Karpas-422 (cell line): ENCODE measurements at regions not wholly inside any gene's neighbourhood (a gene's known extent, or its start where the extent isn't known, plus 50 kb on each side); places are given as distances from the start of the nearest gene placed in this dataset.

Experiments used
- DNase-seq: peaks from one replicate; pipeline ENCODE4 v3.0.0-alpha.2; 2015
- H2AFZ ChIP-seq: fragments of 200-600 bp; sonication (generic); 2 replicates; pipeline ENCODE4 v1.6.1; 2014; ENCODE audit warnings: antibody characterized with exemption, low read length, mixed read lengths
- H3K27ac ChIP-seq: fragments of 200-600 bp; sonication (generic); 2 replicates; pipeline ENCODE4 v1.5.1; 2014; ENCODE audit warnings: mild to moderate bottlenecking, low read length, moderate library complexity
- H3K27me3 ChIP-seq: fragments of 200-600 bp; sonication (generic); 2 replicates; pipeline ENCODE4 v1.6.1; 2014; ENCODE audit warnings: low read length, mixed read lengths
- H3K36me3 ChIP-seq: fragments of 200-600 bp; sonication (generic); 2 replicates; pipeline ENCODE4 v1.6.1; 2014; ENCODE audit warnings: low read length, mixed read lengths; ENCODE audit not compliant: insufficient read depth
- H3K4me1 ChIP-seq: fragments of 200-600 bp; sonication (generic); 2 replicates; pipeline ENCODE4 v1.6.1; 2014; ENCODE audit warnings: mild to moderate bottlenecking, low read length, mixed read lengths
- H3K4me2 ChIP-seq: fragments of 200-600 bp; sonication (generic); 2 replicates; pipeline ENCODE4 v1.6.1; 2014; ENCODE audit warnings: low read length, low read depth, mild to moderate bottlenecking; ENCODE audit not compliant: poor library complexity, severe bottlenecking
- H3K4me3 ChIP-seq: fragments of 200-600 bp; sonication (generic); 2 replicates; pipeline ENCODE4 v1.5.1; 2014; ENCODE audit warnings: mild to moderate bottlenecking, antibody characterized with exemption, low read length, mixed read lengths
- H3K79me2 ChIP-seq: fragments of 200-600 bp; sonication (generic); 2 replicates; pipeline ENCODE4 v1.6.1; 2014; ENCODE audit warnings: mild to moderate bottlenecking, low read length, mixed read lengths
- H3K9ac ChIP-seq: fragments of 200-600 bp; sonication (generic); 2 replicates; pipeline ENCODE4 v1.6.0; 2014; ENCODE audit warnings: low read length
- H3K9me2 ChIP-seq: fragments of 200-600 bp; sonication (generic), shearing (Covaris generic); replicated peaks from 2 replicates; pipeline ENCODE4 v1.6.0; 2014; ENCODE audit warnings: mild to moderate bottlenecking, low read length, moderate library complexity; ENCODE audit not compliant: insufficient read depth
- H3K9me3 ChIP-seq: fragments of 300-700, 200-600 bp; sonication (generic); 2 replicates; pipeline ENCODE4 v1.6.1; 2014; ENCODE audit warnings: low read length, mixed read lengths
- H4K20me1 ChIP-seq: fragments of 200-600 bp; sonication (generic); 2 replicates; pipeline ENCODE4 v1.6.1; 2014; ENCODE audit warnings: mild to moderate bottlenecking, antibody characterized with exemption, low read length, low read depth; ENCODE audit not compliant: insufficient read depth

DNA sequence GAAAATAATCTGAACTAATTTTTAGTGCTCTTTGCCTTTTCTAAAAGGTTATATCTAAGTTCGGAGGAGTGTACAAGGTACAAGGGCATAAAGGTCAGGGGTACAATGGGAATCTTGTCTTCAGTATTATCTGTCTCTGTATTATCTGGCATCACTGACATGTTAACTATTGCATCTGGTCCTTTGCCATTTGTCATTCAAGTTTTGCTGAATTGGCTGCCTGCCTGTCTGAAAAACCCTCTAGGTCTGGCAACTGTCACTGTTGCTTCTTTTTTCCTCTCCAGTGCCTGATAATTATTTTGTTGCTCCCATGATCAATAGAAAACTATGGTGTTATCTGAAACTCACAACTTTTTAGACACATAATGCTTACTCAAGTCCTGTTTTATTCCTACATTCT lies 112.5 kb upstream of the STK26 start:
- Histone ChIP-seq H3K9me2 (no peaks in the 10 kb centered on the region), H3K4me3 (no peak overlapping the region), H3K27ac (no peak overlapping the region), H4K20me1 (no peaks in the 10 kb centered on the region), H3K36me3 (no peaks in the 10 kb centered on the region), H3K79me2 (no peaks in the 10 kb centered on the region), H3K9me3 (no peaks in the 10 kb centered on the region), H3K9ac (no peak overlapping the region), H3K4me1 (no peaks in the 10 kb centered on the region), H2AFZ (no peak overlapping the region), H3K27me3 (no peaks in the 10 kb centered on the region), H3K4me2 (no peak overlapping the region)
- no peak for DNase-seq

GRCh38 chrX:131915488-131915887 lies 107.6 kb upstream of the STK26 start:
- Histone ChIP-seq H3K9me3 (no peaks in the 10 kb centered on the region), H2AFZ (no peak overlapping the region), H3K4me1 (no peaks in the 10 kb centered on the region), H3K79me2 (no peaks in the 10 kb centered on the region), H3K4me3 (no peak overlapping the region), H4K20me1 (no peaks in the 10 kb centered on the region), H3K36me3 (no peaks in the 10 kb centered on the region), H3K4me2 (no peak overlapping the region), H3K9ac (no peak overlapping the region), H3K27me3 (no peaks in the 10 kb centered on the region), H3K27ac (no peak overlapping the region), H3K9me2 (no peaks in the 10 kb centered on the region)
- DNase-seq = no peak

DNA sequence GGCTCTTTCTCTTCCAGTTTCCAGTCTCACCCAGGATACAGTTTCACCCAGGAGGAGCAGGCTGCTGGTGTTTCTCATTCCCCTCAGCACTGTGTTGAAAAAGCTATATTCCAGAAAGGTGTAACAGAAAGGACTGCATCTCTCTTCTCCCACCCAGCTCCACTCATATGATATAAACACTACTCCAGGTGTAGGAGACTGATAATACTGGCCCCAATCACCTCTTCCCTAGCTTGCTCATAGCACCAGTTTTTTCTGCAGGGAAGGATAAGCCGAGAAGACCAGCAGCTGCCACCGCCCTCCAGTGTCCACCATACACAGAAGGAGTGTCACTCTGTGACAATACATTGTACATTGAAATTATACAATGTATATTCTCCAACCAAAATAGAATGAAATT lies 105.5 kb upstream of the STK26 start:
- Histone ChIP-seq H3K4me1 (no peaks in the 10 kb centered on the region), H3K9me3 (no peaks in the 10 kb centered on the region), H4K20me1 (no peaks in the 10 kb centered on the region), H3K27ac (no peak overlapping the region), H3K79me2 (no peaks in the 10 kb centered on the region), H3K9me2 (no peaks in the 10 kb centered on the region), H3K4me2 (no peak overlapping the region), H3K36me3 (no peaks in the 10 kb centered on the region), H3K27me3 (no peaks in the 10 kb centered on the region), H2AFZ (no peak overlapping the region), H3K4me3 (no peak overlapping the region), H3K9ac (no peak overlapping the region)
- DNase-seq = no peak

DNA sequence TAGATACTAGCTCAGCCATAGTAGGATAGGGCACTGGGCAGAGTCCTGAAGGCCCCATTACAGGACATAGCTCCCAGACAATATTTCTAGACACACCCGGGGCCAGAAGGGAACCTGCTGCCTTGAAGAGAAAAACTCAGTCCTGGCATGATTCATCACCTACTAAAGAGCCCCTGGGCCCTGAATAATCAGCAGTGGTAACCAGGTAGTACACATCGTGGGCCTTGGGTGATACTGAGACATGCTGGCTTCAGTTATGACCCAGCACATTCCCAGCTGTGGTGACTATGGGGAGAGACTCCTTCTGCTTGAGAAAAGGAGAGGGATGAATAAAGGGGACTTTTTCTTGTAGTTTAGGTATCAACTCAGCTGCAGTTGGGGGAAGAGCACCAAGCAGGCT lies 104.3 kb upstream of the STK26 start:
- H3K9me2 ChIP-seq = no peaks in the 10 kb centered on the region
- H3K4me1 ChIP-seq = no peaks in the 10 kb centered on the region
- H3K27me3 ChIP-seq = no peaks in the 10 kb centered on the region
- H3K4me2 ChIP-seq = no peak overlapping the region
- H3K9ac ChIP-seq = no peak overlapping the region
- no peak overlapping the region for H3K27ac ChIP-seq
- no peak for DNase-seq
- no peak overlapping the region for H2AFZ ChIP-seq
- no peak overlapping the region for H3K4me3 ChIP-seq
- H3K36me3 ChIP-seq = no peaks in the 10 kb centered on the region
- no peaks in the 10 kb centered on the region for H3K9me3 ChIP-seq
- no peaks in the 10 kb centered on the region for H3K79me2 ChIP-seq
- no peaks in the 10 kb centered on the region for H4K20me1 ChIP-seq

- Histone ChIP-seq H3K36me3 (no peaks in the 10 kb centered on the region), H3K9me3 (no peaks in the 10 kb centered on the region), H3K27me3 (no peaks in the 10 kb centered on the region), H3K4me2 (no peak overlapping the region), H3K27ac (no peak overlapping the region), H3K79me2 (no peaks in the 10 kb centered on the region), H3K4me3 (no peak overlapping the region), H3K9me2 (no peaks in the 10 kb centered on the region), H3K9ac (no peak overlapping the region), H3K4me1 (no peaks in the 10 kb centered on the region), H4K20me1 (no peaks in the 10 kb centered on the region), H2AFZ (no peak overlapping the region)
- DNase-seq = no peak
Measured at GRCh38 chrX:131923614-131924250, 99.4 kb upstream of the STK26 start.

- Histone ChIP-seq H3K9me3 (no peaks in the 10 kb centered on the region), H3K4me2 (no peak overlapping the region)
Measured at GRCh38 chrX:131938749-131939148, 84.4 kb upstream of the STK26 start.

DNA sequence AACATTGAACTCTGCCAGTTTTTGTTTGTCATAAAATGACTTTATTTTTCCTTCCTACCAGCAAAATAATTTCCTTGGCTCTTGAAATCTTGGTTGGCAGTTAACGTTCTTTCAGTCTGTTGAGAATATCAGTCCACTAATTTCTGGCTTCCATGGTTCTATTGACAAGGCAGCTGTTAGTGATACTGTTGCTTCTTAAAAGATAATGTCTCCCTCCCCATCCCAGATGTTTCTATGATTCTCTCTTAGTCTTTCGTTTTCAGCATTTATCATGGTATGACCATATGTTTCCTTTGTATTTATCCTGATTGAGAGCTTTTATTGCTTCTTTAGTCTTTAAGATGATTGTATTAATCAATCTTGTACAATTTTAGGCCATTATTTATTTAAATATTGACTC lies 81.1 kb upstream of the STK26 start:
- no peak overlapping the region for H3K4me2 ChIP-seq
- no peaks in the 10 kb centered on the region for H3K9me3 ChIP-seq
- H3K36me3 ChIP-seq = no peaks in the 10 kb centered on the region
- no peak overlapping the region for H3K9ac ChIP-seq
- no peaks in the 10 kb centered on the region for H3K4me1 ChIP-seq
- H3K27ac ChIP-seq = no peak overlapping the region
- H3K9me2 ChIP-seq = no peaks in the 10 kb centered on the region
- H3K27me3 ChIP-seq = no peaks in the 10 kb centered on the region
- H3K79me2 ChIP-seq = no peaks in the 10 kb centered on the region
- no peak overlapping the region for H3K4me3 ChIP-seq
- H4K20me1 ChIP-seq = no peaks in the 10 kb centered on the region
- H2AFZ ChIP-seq = no peak overlapping the region
- DNase-seq = no peak

More at GRCh38 chrX:131938749-131939148, 84.4 kb upstream of the STK26 start:
- DNase-seq = no peak
- Histone ChIP-seq H3K4me1 (no peaks in the 10 kb centered on the region), H2AFZ (no peak overlapping the region), H3K36me3 (no peaks in the 10 kb centered on the region), H3K79me2 (no peaks in the 10 kb centered on the region), H4K20me1 (no peaks in the 10 kb centered on the region), H3K9ac (no peak overlapping the region), H3K9me2 (no peaks in the 10 kb centered on the region), H3K27ac (no peak overlapping the region), H3K27me3 (no peaks in the 10 kb centered on the region), H3K4me3 (no peak overlapping the region)

GRCh38 chrX:131944936-131945902 lies 77.9 kb upstream of the STK26 start:
- Histone ChIP-seq H3K79me2 (no peaks in the 10 kb centered on the region), H3K4me3 (no peak overlapping the region), H3K36me3 (no peaks in the 10 kb centered on the region), H2AFZ (no peak overlapping the region), H3K4me2 (no peak overlapping the region), H3K9me3 (no peaks in the 10 kb centered on the region), H3K27me3 (no peaks in the 10 kb centered on the region), H3K4me1 (no peaks in the 10 kb centered on the region), H3K9me2 (no peaks in the 10 kb centered on the region), H4K20me1 (no peaks in the 10 kb centered on the region), H3K9ac (no peak overlapping the region), H3K27ac (no peak overlapping the region)
- DNase-seq = no peak
